ENCODE measurements at regions not wholly inside any gene's neighbourhood (a gene's known extent, or its start where the extent isn't known, plus 50 kb on each side); places are given as distances from the start of the nearest gene placed in this dataset.
"Not testable (repeated sequence)": the region's sequence is repeated elsewhere in the genome, so short reads cannot be mapped to it uniquely, and the experiment has no call there.

GRCh38 chr6:57904356-57904755 lies 586.9 kb downstream of the PRIM2 start:
- not testable (repeated sequence) for TF ChIP-seq CTCF (IDR thresholded peaks at IDR 0.05; ENCODE audit: borderline replicate concordance, extremely low read depth, low read length, poor library complexity, severe bottlenecking); EZH2 (IDR thresholded peaks at IDR 0.05; ENCODE audit: borderline replicate concordance, low read depth, low read length, severe bottlenecking)

Measured in DND-41 (cell line).